ENCODE measurements at regions not wholly inside any gene's neighbourhood (a gene's known extent, or its start where the extent isn't known, plus 50 kb on each side); places are given as distances from the start of the nearest gene placed in this dataset.

DNA sequence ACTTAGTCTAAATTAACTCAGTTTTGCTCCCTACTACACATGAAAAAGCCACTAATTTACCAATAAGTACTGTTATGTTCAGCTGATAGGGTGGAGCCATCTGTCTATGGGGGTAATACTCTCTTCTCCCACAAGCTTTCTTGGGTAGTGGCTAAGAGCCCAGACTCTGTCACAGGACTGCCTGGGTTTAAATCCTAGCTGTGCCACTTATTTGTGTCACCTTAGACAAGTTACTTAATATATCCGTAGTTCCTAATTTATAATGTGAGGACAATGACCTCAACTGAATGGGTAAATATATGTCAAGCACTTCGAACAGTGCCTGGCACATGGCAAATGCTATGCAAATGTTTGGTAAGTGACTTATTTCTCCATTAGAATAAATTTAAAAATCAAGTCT lies 185.6 kb downstream of the DACT1 start:
- no peak for TF ChIP-seq ISL1 (CRISPR knock-in tag; IDR thresholded peaks at IDR 0.05)
- no peak for TF ChIP-seq ZNF565 (CRISPR knock-in tag; conservative IDR thresholded peaks at IDR 0.05; ENCODE audit: low read depth)
- TF ChIP-seq ZFP30 (CRISPR knock-in tag; IDR thresholded peaks at IDR 0.05): no peak
- no peak for TF ChIP-seq PATZ1 (CRISPR knock-in tag; IDR thresholded peaks at IDR 0.05; ENCODE audit: borderline replicate concordance)
- no peak for TF ChIP-seq CREB5 (CRISPR knock-in tag; IDR thresholded peaks at IDR 0.05; ENCODE audit: low read depth)
